ENCODE measurements at regions not wholly inside any gene's neighbourhood (a gene's known extent, or its start where the extent isn't known, plus 50 kb on each side); places are given as distances from the start of the nearest gene placed in this dataset.

DNA sequence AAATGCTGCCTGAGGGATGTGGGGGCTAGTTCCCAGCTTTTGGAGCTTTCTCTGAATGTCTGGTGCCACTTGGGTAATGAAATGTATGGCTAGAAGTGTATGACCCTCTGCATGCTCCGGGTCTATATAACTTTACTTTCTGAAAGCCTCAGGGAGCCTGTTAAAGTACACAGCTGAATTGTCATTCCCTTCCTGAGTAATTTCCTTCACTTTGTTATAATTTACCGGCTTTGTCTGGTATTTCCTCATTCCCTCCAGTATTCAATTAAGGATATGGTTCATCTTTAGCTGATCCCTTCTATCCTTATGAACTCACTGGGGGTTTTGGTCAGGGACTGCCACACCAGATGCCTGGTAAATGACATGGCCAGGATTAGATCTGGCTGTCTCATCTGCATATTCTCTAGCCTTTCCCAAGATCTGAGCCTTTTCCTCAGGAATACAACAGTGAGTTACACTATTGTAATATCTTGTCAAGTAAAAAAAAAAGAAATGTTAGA lies 620.3 kb downstream of the ZPLD1 start:
- no peak for DNase-seq

DNA sequence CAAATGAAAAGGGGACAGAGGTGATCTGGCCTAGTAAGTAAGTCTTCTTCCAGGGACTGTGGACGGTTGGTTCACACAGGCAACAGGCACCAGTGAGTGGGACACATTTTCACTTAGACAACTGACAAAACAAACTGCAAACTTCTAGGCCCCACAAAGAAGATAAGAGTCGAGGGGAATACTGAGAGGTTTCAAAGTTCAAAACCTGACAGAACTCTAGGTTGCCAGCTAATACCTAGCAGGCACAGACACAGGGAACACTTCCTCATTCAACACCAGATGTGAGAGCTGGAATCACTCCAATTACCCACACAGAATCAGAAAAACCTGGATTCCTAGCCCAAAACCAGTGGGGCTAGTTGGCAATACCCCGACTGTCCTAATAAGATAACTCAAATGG lies 621.7 kb downstream of the ZPLD1 start:
- no peak for DNase-seq

DNA sequence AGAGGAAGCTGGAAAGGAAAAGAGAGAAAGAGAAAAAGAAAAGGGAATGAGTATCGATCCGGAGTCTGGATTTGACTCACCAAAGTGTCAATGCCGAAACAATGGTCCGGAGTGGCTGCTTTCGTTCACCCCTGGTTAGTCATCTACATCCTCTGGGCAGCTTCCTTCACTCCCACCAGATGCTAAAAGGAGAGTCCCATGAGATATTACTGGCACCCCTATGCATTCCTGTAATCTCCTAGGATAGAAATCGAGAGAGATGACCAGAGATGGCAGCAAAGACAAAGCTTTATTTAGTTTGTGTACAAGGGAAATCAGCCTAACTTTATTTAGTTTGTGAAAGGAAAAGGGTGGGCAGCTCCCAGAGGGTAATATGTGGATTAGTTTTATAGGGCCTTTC lies 622.2 kb downstream of the ZPLD1 start:
- no peak for DNase-seq

DNA sequence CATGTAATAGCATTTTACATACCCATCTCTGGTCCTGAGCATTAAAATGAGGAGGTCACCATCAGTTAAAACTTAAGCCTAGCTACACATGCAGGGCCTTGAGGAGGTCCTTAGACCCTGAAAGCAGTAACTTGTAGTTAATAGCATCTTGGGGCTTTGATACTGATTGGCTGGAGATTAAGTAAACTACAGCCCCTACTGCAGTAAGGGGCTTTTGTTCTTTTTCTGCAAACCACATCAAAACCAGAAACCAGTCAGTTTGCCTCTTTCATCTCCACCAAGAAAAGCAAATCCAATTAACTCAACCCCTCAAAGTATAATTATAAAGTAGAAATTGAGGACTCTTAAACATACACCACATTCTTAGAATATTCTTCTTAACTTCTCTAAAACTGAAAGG lies 622.7 kb downstream of the ZPLD1 start:
- DNase-seq = no peak

DNA sequence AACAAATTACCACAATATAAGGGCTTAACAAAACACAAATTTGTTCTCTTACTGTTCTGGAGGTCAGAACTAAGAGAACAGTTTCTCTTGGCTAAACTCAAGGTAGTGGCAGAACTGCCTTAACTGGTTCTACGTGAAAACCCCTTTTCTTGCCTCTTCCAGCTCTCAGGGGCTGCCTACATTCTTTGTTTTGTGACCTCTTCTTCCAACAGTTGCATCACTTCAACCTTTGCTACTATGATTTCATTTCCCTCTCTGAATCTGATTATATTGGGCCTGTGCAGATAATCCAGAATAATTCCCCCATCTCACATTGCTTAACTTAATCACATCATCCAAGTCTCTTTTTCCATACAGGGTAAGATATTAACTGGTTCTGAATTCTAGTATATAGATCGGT lies 624.6 kb downstream of the ZPLD1 start:
- no peak for DNase-seq

DNA sequence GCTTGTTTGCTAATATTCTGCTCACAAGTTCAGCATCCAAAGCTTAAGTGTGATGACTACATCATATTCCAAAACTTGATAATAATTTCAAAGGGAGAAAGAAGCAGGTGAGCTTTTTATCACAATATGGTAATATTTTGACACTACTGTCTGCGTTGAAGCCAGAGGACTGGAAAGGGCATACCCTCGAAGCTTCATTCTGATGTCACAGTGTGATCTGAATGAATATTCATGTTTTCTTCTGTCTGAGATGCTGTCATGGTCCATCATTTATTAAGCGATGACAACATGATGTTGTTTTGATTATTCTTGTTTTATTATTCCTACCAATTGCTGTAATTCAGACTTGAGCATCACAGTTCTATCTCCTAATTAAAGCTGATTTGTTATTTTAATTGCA lies 625.4 kb downstream of the ZPLD1 start:
- DNase-seq = no peak

DNA sequence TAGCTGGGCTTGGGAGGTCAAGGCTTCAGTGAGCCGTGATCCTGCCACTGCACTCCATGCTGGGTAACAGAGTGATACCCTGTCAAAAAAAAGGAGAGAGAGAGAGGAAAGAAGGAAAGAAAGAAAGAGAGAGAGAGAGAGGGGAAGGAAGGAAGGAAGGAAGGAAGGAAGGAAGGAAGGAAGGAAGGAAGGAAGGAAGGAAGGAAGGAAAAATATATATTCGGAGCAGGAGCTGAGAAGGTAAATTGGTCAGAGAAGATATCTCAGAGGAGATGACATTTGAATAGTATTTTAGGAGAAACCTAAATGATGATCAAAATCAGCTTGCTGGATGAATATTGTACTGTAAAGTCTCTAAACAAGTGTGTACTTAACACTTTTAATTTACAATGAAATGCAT lies 633.1 kb downstream of the ZPLD1 start:
- DNase-seq = no peak

DNA sequence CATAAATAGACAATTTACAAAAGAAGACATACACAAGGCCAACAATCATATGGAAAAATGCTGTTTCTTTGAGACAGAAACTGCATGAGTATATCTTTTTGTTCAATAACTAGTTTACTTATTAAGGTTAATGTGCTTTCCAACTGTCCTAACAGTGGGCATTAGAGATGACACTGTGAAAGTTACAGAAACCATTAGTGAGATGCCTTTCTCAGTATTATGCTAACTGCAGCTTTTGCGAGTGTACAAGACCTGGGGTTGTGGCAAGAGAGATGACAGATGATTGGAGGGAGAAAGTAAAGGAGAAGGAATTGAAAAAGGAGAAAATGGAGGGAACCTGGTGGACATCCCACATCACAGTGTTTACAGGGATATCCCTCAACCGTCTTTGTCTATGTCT lies 640.5 kb downstream of the ZPLD1 start:
- DNase-seq = no peak

DNA sequence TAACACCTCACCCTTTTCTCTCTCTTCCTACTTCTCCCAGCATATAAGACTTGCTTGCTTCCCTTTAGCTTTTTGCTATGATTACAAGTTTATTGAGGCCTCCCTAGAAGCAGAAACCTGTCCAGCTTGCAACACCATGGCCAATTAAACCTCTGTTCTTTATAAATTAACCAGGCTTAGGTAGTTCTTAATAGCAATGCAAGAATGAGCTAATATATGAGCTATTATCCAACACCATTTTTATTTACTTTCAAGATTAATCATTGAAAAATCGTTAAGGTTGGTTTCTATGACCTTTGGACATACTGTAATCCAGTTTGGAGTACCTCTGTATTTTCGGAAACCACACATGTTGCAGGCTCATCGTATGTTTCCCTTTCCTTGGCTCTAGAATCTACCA lies 643.1 kb downstream of the ZPLD1 start:
- DNase-seq = no peak

DNA sequence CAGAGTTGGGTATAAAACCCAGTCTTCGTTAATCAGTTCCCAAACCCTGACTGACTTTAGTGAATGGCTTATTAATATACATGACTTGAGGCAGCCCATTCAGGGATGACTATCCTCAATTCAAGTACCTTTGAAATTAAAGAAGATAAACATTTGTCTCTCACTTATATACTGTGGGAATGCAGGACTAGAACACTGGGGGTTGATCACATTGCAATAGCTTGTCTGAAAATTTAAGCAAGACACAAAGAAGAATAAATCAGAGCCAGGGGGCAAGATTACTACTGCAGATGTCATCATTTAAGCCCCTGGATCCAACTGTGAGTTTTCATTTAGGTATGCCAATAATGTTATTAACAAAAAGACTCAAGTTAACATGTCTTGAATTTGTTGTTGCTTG lies 647.7 kb downstream of the ZPLD1 start:
- DNase-seq = no peak

DNA sequence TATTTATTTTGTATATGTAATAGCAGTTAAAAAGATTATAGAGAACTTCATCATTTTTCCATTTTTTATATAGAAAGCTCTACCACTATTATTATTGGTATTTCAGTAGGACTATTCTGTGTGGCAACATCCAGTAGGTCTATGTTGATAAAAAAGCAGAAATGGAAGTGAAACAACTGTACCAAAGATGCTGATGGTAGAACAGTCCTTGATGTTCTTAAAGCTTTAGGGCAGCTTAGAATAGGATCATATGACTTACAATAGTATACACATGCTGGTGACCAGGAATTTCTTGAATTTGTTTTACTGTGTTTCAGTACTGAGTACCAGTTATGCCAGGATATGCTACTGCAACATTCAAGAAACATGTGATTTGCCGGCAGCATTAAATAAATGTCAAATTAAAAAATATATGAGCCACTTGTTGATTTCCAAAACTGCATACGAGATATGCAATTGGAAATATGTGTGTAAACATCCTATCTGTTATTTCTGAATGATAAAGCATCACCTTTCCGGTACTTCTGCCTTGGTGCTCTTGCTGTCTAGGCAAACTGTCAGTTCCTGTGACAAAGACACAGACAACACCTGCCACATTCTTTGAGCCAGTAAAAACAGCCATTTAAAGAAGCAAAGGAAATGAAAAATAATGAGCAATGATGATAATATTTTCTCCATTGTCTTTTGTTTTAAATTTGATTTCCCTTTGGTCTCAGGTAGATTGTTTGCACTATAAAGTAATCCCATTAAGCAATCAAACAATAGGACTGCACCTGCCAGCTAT lies 649.2 kb downstream of the ZPLD1 start:
- DNase-seq = no peak

DNA sequence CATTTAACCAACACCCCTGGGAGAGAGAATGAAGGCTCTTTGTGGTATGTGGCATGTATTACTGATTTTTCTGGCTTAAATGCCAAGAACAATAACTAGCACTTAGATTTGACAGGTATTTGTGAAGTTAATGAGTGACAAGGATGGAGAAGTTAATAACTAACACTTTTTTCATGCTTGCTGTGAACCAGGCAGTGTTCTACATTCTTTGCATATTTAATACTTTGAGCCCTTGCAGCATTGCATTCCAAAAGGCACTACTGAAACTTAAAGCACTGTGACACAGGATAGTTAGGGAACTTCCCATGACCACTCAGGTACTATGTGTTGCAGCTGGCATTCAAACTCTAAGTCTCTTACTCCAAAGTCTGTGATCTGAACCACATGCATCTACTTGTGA lies 650.6 kb downstream of the ZPLD1 start:
- no peak for DNase-seq

DNA sequence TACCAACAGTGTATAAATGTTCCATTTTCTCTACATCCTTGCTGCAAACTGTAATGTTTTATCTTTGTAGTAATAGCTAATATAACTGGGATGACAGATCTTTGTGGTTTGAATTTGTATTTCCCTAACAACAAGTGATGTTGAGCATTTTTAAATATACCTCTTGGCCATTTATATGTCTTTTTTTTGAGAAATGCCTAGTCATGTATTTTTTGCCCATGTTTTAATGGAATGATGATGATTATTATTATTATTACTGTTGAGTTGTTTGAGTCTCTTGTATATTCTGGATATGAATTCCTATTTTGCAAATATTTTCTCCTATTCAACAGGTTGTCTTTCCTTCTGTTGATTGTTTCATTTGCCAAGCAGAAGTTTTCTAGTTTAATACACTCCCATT lies 654.9 kb downstream of the ZPLD1 start:
- no peak for DNase-seq

DNA sequence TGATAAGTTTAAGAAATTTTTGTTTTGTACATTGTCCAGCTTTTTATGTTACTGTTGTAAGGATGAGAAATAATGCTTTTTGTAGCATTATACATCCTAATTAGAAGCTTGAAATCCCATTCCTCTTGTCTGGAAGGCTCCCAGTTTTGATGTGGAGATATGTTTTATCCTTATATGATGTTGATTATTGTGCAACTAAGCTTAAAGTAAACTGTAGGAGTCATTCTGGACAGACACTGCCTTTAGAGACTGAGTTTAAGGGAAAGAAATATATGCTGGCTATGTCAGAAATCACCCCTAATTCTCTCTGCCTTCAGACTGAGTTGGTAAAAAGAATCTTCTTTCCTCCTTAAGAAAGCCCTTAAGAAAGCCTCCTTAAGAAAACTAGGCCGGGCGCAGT lies 670.4 kb downstream of the ZPLD1 start:
- no peak for DNase-seq

DNA sequence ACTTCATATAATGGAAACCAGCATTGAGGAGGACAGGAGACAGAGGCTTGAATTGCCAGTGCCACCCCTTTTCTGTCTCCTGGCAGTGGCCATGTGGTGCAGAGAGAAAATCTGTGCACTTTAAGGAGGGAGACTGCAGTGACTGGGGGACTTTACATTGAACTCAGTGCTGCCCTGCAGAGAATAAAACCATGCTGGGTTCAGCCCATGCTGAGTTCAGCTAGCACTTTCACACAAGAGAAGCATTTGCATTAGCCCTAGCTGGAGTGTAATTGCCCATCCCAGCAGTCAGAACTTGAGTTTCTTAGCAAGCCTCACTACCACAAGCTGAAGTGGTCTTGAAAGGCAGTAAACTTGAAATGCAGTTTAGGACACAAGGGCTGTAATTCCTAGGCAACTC lies 677.5 kb downstream of the ZPLD1 start:
- no peak for DNase-seq

DNA sequence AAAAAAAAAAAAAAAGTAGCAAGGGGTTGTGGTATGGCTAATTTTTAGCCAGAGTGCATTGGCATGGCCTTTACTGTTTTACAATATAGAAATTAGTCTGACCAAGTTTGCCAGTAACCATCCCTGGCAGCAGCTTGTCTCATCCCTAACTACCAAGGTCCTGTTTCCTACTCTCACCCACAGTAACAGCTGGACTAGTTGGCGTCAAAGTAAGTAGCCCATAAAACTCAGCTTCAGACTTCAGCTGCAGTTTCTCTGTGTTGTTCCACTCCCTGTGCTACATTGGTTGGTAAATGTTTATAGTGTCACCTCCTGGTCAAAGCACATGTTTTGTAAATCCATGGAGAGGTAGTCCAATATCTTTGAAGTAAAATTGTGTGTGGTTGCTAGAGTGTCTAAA lies 691.3 kb downstream of the ZPLD1 start:
- DNase-seq = no peak

DNA sequence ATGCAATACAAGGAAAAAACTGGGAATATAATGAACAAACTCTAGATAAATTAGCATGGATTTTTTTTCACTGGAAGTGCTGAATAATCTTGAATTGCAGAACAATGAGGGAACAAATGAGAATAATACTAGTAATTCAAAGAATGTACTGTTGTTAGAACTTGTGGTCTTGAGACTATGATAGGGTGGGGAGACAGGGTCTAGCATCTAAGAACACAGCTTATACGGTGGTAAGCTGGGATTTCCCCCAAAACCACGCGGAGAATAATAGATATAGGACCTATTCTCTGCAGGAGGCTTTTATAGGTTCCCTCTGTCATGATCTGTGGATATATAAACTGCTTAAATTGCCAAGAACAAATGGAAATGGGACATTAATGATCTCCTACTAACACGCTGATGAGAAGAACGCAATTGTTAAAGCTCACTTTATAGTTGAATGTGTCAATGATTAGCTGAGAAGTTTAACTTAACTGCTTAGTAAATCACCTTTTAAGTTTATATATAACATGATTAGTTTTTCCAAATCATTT lies 692.3 kb downstream of the ZPLD1 start:
- no peak for DNase-seq

DNA sequence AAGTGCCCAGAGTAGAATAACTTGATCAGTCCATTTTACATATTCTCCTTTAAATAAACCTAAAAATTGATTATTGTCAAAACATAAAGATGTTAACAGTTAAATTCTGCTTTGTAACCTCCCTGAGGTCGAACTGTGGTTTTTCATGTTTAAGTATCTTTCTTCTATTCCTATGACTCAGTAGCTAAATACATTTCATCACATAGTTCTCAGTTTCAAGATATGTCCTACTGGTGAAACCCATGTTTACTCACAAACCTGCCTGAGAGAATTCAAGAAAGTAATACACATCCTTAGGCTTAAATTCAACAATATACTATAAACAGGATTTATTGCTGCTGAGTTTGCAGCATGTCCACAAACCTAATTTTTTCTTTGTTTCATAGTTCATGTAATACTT lies 692.9 kb downstream of the ZPLD1 start:
- no peak for DNase-seq

DNA sequence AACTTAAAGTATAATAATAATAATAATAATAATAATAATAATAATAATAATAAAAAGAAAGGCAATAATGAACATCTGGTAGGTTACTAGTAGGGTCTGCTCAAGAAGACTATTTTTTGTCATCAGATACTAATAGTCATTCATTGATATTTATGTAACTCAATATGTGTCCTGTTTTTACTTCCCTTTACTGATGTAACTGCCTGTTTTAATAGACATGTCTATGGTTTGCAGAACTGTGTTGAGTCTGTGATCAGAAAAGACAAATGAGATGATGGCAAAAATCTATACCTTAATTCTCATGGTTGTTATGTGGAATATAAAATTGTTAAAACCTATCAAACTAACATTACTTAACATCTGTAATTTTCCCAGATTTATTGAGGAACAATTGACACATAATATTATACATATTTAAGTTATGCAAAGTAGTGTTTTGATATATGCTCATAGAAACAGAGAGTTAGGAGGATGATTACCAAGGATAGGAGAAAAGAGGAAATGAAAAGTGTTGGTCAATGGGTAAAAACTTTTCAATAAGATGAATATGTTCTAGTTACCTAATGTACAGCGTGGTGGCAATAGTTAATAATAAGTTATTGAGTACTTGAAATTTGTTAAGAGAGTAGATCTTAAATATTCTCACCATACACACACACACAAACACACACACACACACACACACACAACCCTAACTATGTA lies 699.4 kb downstream of the ZPLD1 start:
- DNase-seq = no peak

DNA sequence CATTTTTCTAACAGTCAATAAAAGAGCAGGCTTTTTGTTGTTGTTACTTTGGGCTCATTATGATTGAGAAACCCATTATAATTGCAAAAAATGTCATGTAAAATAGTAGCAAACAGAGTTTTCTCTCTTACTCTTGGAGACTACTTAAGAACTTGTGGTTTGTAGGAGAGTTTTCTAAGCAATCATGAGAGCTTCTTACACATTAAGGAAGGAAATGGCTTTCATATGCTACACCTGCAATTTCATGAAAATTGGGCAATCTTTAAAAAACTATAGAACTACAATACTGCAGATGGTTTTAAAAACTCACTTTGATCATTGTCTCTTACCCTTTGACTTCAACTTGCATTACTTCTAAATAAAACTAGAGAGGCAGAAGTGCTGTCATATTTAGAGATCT lies 701.8 kb downstream of the ZPLD1 start:
- DNase-seq = no peak

DNA sequence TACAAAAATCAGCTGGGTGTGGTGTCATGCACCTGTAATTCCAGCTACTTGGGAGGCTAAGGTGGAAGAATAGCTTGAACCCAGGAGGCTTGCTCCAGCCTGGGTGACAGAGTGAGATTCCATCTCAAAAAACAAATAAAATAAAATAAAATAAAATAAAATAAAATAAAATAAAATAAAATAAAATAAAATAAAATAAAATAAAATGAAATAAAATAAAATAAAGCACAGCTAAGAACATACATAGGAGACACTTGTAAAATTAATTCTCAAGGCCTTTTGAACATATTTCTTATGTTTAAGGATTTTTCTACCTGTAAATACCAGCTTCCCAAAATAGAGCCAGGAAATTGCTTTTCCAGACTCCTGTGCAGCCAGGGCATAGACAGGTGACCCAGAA lies 703.0 kb downstream of the ZPLD1 start:
- DNase-seq = no peak

DNA sequence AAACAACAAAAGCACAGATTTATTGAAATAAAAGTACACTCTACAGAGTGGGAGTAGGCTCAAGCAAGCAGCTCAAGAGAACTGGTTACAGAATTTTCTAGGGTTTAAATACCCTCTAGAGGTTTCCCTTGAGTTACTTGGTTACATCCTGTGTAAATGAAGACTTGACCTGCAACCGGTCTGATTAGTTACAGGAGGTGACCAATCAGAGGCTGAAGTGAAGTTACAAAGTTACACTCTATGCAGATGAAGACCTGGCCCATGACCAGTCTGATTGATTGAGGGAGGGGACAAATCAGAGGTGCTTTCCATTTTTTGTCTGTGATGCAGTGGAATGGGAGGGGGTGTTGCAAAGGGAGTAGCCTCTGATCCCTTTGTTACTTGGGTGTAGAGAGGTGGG lies 723.4 kb downstream of the ZPLD1 start:
- DNase-seq = no peak

DNA sequence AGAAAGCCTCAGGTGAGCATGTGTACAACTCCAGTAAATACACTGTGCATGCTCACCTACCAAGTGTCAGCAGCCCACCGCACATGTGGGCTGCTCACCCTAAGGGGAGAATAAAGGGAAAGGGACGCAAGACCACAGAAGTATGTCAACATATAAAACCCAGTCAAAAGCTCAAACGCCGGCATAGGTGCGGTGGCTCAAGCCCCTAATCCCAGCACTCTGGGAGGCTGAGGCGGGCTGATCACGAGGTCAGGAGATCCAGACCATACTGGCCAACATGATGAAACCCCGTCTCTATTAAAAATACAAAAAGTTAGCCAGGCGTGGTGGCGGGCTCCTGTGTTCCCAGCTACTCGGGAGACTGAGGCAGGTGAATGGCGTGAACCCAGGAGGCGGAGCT lies 732.1 kb downstream of the ZPLD1 start:
- no peak for DNase-seq

Measured in amygdala (tissue), 56 donors.